ENCODE measurements at regions not wholly inside any gene's neighbourhood (a gene's known extent, or its start where the extent isn't known, plus 50 kb on each side); places are given as distances from the start of the nearest gene placed in this dataset.

DNA sequence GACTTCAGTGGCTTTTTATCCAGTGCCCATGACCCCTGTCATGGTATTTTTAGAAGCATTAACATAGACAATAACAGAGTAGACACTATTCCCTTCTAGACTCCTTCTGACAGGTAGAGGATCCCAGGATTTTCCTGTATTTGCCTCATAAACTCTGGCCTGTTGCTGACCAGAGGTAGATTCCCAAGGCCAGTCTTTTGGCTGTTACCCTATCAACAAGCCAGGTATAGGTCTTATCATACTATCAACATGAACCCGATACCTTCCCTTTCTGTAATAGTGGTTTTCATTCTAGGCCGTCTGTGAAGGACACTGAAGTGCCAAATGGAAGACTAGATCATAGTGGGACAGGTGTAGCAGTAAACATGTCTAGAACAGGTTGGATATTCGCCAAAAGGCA lies 76.2 kb upstream of the CHRDL1 start:
- DNase-seq (ENCODE audit: low spot score in 2 of 2) (no peak), FAIRE-seq (no peak)

DNA sequence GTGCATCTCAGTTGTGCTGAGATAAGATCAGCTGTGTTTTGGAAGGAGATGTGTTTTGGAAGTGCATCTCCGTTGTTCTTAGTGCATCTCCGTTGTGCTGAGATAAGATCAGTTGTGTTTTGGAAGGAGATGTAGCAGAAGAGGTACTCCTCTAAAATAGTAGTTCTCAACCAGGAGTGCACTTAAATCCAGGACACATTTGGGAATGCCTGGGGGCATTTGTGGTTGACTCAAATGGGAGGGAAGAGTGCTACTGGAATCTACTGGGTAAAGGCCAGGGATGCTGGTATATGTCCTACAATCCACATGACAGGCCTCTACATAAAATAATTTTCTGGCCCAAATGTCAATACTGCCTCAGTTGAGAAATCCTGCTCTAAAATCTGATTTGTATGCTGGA lies 70.8 kb upstream of the CHRDL1 start:
- no peak for FAIRE-seq
- no peak for DNase-seq (ENCODE audit: low spot score in 2 of 2)

DNA sequence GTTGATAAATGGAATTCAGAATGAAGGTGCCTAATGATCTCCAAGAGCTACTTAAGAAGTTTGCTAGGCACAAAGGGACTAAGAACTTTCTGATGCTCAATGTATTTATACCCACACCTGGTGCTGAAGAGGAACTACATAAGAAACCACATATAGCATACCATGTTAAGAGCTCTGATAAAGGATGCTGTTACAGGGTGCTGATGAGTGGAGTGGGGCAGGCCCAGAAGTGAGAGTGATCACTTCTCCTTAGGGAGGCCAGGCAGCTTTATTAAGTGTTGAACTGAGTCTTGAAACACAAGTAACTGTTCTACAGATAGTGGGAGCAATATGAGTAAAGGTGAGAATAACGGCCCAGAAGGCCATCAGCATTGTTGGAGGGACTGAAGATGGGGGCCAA lies 68.3 kb upstream of the CHRDL1 start:
- DNase-seq (ENCODE audit: low spot score in 2 of 2) (no peak), FAIRE-seq (no peak)

DNA sequence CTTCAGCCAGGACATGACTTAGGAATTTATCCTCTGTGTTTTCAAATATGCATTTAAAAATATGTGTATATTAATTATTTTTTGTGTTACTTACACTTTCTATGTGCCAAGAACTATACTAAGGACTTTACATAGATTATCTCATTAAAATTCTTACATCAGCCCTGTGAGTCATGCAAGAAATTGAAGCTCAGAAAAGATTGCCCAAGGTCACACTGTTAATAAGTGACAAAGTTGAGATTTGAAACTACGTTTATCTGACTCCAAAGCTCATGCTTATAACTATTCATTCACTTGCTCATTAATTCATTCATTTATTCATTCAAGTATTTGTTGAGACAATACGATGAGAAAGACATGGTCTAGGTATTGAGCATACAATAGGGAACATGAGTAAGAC lies 62.9 kb upstream of the CHRDL1 start:
- DNase-seq (ENCODE audit: low spot score in 2 of 2) (no peak), FAIRE-seq (no peak)

DNA sequence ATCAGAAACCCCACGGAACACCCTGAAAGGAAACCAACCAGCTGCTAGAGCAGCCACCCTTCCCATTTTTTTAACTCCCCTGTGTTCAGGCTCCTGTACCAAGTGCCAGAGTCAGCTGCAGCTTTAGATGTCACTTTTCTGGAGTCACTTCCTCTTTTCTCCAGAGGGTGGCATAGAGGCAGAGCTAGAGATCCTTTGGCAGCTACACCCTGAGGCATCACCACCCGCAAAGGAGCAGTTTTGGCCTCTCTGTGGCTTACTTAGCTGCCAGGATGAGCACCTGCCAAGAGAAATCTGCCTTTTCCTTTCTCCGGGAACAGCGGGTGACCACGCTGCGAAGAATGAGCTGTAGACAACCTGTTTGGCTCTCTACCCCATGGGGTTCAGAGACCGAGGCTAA lies 58.0 kb upstream of the CHRDL1 start:
- FAIRE-seq = no peak
- peak in 1 of 2 donors; percentile 25 for DNase-seq (ENCODE audit: low spot score in 2 of 2)

DNA sequence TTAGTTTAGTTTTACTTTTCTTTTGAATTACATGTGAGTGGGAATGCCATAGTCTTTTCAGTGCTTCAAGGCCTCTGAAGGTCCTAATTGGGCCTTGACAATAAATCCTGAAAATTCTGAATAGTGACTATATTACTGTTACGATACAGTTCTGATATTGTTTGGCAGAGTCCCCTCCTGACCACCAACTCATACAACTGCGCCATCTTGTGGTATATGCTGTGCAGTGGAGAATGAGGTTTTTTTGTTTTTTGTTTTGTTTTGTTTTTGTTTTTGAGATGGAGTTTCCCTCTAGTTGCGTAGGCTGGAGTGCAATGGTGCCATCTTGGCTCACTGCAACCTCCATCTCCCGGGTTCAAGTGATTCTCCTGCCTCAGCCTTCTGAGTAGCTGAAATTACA lies 56.6 kb upstream of the CHRDL1 start:
- FAIRE-seq (no peak), DNase-seq (ENCODE audit: low spot score in 2 of 2) (no peak)

DNA sequence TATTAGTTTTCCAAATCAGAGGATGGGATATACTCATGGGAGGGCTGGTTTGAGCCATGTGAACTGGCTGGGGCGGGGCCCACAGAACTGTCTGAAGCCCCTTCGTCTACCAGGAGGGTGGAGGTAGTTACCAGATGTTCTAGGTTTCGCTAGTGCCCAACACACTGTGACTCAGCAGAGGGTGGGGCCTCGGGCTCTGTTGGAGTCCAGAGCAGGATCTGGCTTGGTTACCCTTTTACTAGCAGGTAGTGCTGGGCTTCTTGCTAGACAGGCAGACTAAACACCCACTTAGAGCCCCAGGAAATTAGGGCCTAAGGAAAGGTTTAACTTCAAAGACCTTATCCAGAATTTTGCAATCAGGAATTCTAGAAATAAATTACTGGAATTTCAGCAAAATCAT lies 56.2 kb upstream of the CHRDL1 start:
- no peak for DNase-seq (ENCODE audit: low spot score in 2 of 2)
- FAIRE-seq = no peak

DNA sequence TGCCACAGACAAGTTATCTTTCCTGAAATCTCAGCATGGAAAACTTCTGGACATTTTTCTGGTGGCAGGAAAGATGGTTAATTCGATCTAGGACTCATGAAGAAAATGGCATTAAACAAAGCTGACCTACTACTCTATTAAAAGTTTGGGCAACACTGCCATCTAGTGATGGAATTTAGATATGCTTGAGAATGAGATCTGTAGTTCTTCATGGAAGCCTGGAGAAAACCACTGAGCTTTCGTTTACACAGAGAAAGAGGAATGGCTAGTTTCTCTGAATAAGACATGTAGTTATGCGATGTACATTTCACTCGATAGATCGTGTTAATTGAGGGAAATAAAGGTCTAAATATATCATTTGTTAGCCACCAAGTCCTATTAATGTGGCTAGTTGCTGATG lies 51.7 kb upstream of the CHRDL1 start:
- FAIRE-seq = peak; percentile 78
- DNase-seq (ENCODE audit: low spot score in 2 of 2) = peak; percentile 22 to 33

DNA sequence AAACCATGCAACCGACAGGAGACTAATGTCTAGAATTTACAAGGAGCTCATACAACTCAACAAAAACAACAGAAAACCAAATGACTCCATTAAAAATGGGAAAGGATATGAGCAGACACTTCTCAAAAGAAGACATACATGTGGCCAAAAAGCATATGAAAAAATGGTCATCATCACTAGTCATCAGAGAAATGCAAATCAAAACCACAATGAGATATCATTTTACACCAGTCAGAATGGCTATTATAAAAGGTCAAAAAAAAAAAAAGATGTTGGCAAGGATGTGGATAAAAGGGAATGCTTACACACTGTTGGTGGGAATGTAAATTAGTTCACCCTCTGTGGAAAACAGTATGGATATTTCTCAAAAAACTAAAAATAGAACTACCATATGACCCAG lies 50.5 kb upstream of the CHRDL1 start:
- FAIRE-seq (no peak), DNase-seq (ENCODE audit: low spot score in 2 of 2) (no peak)
